B cell (primary cell): ENCODE measurements at regions not wholly inside any gene's neighbourhood (a gene's known extent, or its start where the extent isn't known, plus 50 kb on each side); places are given as distances from the start of the nearest gene placed in this dataset.

Source experiments
- ATAC-seq: fragments of 200-7000 bp; cut with Tn5 transposase; one replicate; pipeline ENCODE4 v1.10.0; 2021; ENCODE audit warnings: low read depth, mild to moderate bottlenecking, moderate number of reproducible peaks, moderate library complexity
- CTCF ChIA-PET: fragments of 350-600 bp; sonication (Branson Sonifier 250); formaldehyde crosslinking; loops from one replicate; lab custom pipeline; 2021; ENCODE audit warnings: antibody characterized with exemption, inconsistent platforms; lab: Charles Lee
- POLR2A ChIA-PET: fragments of 350-600 bp; sonication (Branson Sonifier 250); formaldehyde crosslinking; loops from one replicate; lab custom pipeline; 2021; ENCODE audit warnings: antibody characterized with exemption; lab: Charles Lee
- DNase-seq: peaks from one replicate; pipeline ENCODE4 v3.0.0; 2013
- H2AFZ ChIP-seq: 2 replicates; pipeline ENCODE4 v1.6.1; 2012; ENCODE audit warnings: mild to moderate bottlenecking, low read depth, low read length; ENCODE audit not compliant: insufficient read depth, poor library complexity, severe bottlenecking
- H3K27ac ChIP-seq, 2 donors: 1 replicate in 1 of 2; 2 replicates in 1 of 2; pipeline ENCODE4 v1.5.1; 2012 to 2013; ENCODE audit warnings: low read length in 2 of 2, mild to moderate bottlenecking in 2 of 2, moderate library complexity in 1 of 2
- H3K27me3 ChIP-seq, 4 experiments: fragments of 200-600 bp in 1 of 4; sonication (generic) in 1 of 4; replicated peaks in 1 of 4; 1 replicate in 2 of 4; 2 replicates in 2 of 4; pipeline versions ENCODE4 v1.6.1 to v1.7.0; 2013 to 2016; ENCODE audit warnings: low read length in 3 of 4, mild to moderate bottlenecking in 2 of 4, mixed read lengths in 1 of 4, moderate library complexity in 1 of 4; ENCODE audit not compliant: insufficient read depth in 4 of 4, control insufficient read depth in 3 of 4; ENCODE audit errors: control extremely low read depth in 1 of 4
- H3K36me3 ChIP-seq, 2 experiments: replicated peaks in 1 of 2; 1 replicate in 1 of 2; 2 replicates in 1 of 2; pipeline versions ENCODE4 v1.6.1 to v1.7.1; 2013; ENCODE audit warnings: low read length in 1 of 2; ENCODE audit not compliant: insufficient read depth in 2 of 2, control insufficient read depth in 1 of 2; ENCODE audit errors: control extremely low read depth in 1 of 2, extremely low read depth in 1 of 2
- H3K4me1 ChIP-seq, 2 donors: fragments of 200-600 bp in 1 of 2; sonication (generic) in 1 of 2; 1 replicate in 1 of 2; 2 replicates in 1 of 2; pipeline versions ENCODE4 v1.5.1 to v1.6.1; 2013 to 2017; ENCODE audit warnings: low read length in 2 of 2; ENCODE audit not compliant: control insufficient read depth in 2 of 2, insufficient read depth in 2 of 2
- H3K4me2 ChIP-seq: replicated peaks from 2 replicates; pipeline ENCODE3; 2012; ENCODE audit warnings: mild to moderate bottlenecking, low read depth, low read length; ENCODE audit not compliant: poor library complexity, severe bottlenecking
- H3K4me3 ChIP-seq, 5 experiments: fragments of 200-600 bp in 1 of 5; sonication (generic) in 1 of 5; 1 replicate in 3 of 5; 2 replicates in 2 of 5; pipeline versions ENCODE4 v1.5.1 to v1.7.0; 2011 to 2016; ENCODE audit warnings: low read length in 4 of 5, mild to moderate bottlenecking in 4 of 5, low read depth in 2 of 5, control low read depth in 1 of 5, moderate library complexity in 1 of 5; ENCODE audit not compliant: insufficient read depth in 1 of 5; ENCODE audit errors: control extremely low read depth in 1 of 5, extremely low read depth in 1 of 5
- H3K79me2 ChIP-seq: fragments of 200-600 bp; sonication (generic); one replicate; pipeline ENCODE4 v1.6.0; 2016; ENCODE audit warnings: low read length; ENCODE audit not compliant: control insufficient read depth, insufficient read depth
- H3K9ac ChIP-seq: fragments of 200-600 bp; sonication (generic); 2 replicates; pipeline ENCODE4 v1.6.1; 2017; ENCODE audit warnings: mild to moderate bottlenecking, low read length, moderate library complexity
- H3K9me3 ChIP-seq, 3 donors: one replicate each; pipeline versions ENCODE4 v1.6.1 to v1.7.1; 2013; ENCODE audit warnings: low read length in 2 of 3; ENCODE audit not compliant: control insufficient read depth in 2 of 3, insufficient read depth in 1 of 3; ENCODE audit errors: control extremely low read depth in 1 of 3
- H4K20me1 ChIP-seq: 2 replicates; pipeline ENCODE4 v1.6.0; 2012; ENCODE audit warnings: mild to moderate bottlenecking, low read length; ENCODE audit not compliant: insufficient read depth, control insufficient read depth, poor library complexity, severe bottlenecking
- H3K27ac Mint-ChIP-seq: one replicate; pipeline ENCODE4 v1.8.0; 2021; ENCODE audit warnings: mixed read lengths
- H3K27me3 Mint-ChIP-seq: one replicate; pipeline ENCODE4 v1.8.0; 2021; ENCODE audit warnings: mixed read lengths
- H3K4me1 Mint-ChIP-seq: one replicate; pipeline ENCODE4 v1.8.0; 2021; ENCODE audit warnings: mixed read lengths
- H3K4me3 Mint-ChIP-seq: one replicate; pipeline ENCODE4 v1.8.0; 2021; ENCODE audit warnings: mixed read lengths
- H3K9me3 Mint-ChIP-seq: one replicate; pipeline ENCODE4 v1.8.0; 2022; ENCODE audit warnings: mixed read lengths; ENCODE audit not compliant: insufficient read depth
- EZH2 ChIP-seq: IDR thresholded peaks from 2 replicates; pipeline ENCODE4 v1.6.1; 2012; ENCODE audit warnings: borderline replicate concordance, low read depth, mild to moderate bottlenecking, moderate library complexity, low read length; ENCODE audit not compliant: insufficient read depth, poor library complexity, severe bottlenecking
- WGBS: methylation state at CpG from one replicate; pipeline ENCODE4 v1.1.5; 2013; ENCODE audit warnings: missing lambda C conversion rate; ENCODE audit not compliant: insufficient coverage; 5-methylcytosine and 5-hydroxymethylcytosine counted together
- intact Hi-C: fragments of 100-400 bp; cut with micrococcal nuclease; formaldehyde crosslinking; loops from one replicate; pipeline ENCODE4 v1.10.0; 2022
- TF ChIP-seq, protein P1 (sequence below): fragments of 200-600 bp; IDR thresholded peaks from one replicate; pipeline ENCODE4 v1.8.0; 2022; ENCODE audit warnings: antibody characterized with exemption, mild to moderate bottlenecking

DNA sequence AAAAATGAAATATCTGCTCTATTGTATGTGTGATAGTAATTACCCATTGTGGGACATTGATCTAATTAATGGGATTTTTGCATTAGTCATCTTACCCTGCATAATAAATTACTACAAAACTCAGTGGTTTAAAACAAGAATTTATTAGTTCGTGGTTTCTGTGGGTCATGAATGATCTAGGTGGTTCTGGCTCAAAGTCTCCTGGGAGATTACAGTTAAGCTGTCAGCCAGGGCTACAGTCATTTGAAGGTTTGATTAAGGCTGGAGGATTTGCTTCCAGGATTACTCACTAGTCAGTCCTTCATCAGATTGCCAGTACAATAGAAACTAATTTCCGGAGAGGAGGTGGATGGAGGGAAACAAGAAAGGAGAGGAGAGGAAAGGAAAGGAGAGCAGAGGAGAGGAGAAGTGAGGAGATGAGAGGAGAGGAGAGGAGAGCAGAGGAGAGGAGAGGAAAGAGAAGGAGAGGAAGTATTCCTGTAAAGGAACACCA lies 60.4 kb upstream of the TNFSF4 start:
- Histone ChIP-seq H3K9me3 (no peaks in the 10 kb centered on the region), H3K4me2 (no peak overlapping the region), H3K27me3 (no peaks in the 10 kb centered on the region), H3K27ac (no peak overlapping the region), H4K20me1 (no peaks in the 10 kb centered on the region), H3K79me2 (no peaks in the 10 kb centered on the region), H3K9ac (no peak overlapping the region), H2AFZ (no peak overlapping the region), H3K4me3 (no peak overlapping the region), H3K4me1 (peaks cover 0 to 4% of the 10 kb centered on the region in 2 donors), H3K36me3 (no peaks in the 10 kb centered on the region)
- H3K9me3 Mint-ChIP-seq = no peaks in the 10 kb centered on the region
- DNase-seq = no peak
- H3K27ac Mint-ChIP-seq = no peak overlapping the region
- H3K4me3 Mint-ChIP-seq = no peak overlapping the region
- intact Hi-C loops = no loop called here
- no peaks in the 10 kb centered on the region for H3K27me3 Mint-ChIP-seq
- no CpG with 5 or more reads among the region's 2 CpGs for WGBS
- peaks cover 19% of the 10 kb centered on the region for H3K4me1 Mint-ChIP-seq
- ChIA-PET CTCF (no interaction called here), POLR2A (no interaction called here)
- TF ChIP-seq, protein P1, sequence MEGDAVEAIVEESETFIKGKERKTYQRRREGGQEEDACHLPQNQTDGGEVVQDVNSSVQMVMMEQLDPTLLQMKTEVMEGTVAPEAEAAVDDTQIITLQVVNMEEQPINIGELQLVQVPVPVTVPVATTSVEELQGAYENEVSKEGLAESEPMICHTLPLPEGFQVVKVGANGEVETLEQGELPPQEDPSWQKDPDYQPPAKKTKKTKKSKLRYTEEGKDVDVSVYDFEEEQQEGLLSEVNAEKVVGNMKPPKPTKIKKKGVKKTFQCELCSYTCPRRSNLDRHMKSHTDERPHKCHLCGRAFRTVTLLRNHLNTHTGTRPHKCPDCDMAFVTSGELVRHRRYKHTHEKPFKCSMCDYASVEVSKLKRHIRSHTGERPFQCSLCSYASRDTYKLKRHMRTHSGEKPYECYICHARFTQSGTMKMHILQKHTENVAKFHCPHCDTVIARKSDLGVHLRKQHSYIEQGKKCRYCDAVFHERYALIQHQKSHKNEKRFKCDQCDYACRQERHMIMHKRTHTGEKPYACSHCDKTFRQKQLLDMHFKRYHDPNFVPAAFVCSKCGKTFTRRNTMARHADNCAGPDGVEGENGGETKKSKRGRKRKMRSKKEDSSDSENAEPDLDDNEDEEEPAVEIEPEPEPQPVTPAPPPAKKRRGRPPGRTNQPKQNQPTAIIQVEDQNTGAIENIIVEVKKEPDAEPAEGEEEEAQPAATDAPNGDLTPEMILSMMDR = no peak
- TF ChIP-seq EZH2 = no peak
- no peak for ATAC-seq

DNA sequence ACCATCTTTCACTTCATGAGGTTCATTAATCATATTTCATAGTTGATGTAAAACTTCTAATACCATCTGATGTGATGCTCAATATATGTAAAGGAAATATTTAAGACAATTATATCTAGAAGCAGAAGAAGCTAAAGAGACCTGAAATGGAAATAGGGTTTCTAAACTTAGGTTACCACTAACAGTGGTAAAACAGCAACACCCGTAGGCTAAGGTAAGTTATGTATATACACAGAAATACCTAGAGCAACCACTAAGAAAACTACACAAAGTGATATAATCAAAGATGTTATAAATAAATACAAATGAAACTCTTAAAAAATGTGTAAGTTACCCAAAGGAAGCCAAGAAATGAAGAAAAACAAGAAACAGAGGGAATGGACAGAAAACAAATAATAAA lies 61.1 kb upstream of the TNFSF4 start:
- intact Hi-C loops = no loop called here
- no CpG with 5 or more reads among the region's 1 CpG for WGBS
- POLR2A ChIA-PET = no interaction called here

More for the DNA sequence above, 61.1 kb upstream of the TNFSF4 start:
- Mint-ChIP-seq H3K4me3 (no peak overlapping the region), H3K27ac (no peak overlapping the region), H3K27me3 (no peaks in the 10 kb centered on the region), H3K4me1 (peaks cover 15% of the 10 kb centered on the region), H3K9me3 (no peaks in the 10 kb centered on the region)
- no peak overlapping the region for H3K4me2 ChIP-seq
- H4K20me1 ChIP-seq = no peaks in the 10 kb centered on the region
- H3K36me3 ChIP-seq = no peaks in the 10 kb centered on the region
- ATAC-seq (no peak), DNase-seq (no peak)
- H3K4me3 ChIP-seq = no peak overlapping the region
- no peak overlapping the region for H2AFZ ChIP-seq
- H3K9me3 ChIP-seq = no peaks in the 10 kb centered on the region
- no peaks in the 10 kb centered on the region for H3K27me3 ChIP-seq
- TF ChIP-seq EZH2 = no peak
- TF ChIP-seq, protein P1 = no peak
- H3K79me2 ChIP-seq = no peaks in the 10 kb centered on the region
- CTCF ChIA-PET = interaction anchor here (2.2 kb wide), 1 partner anchor 13 kb away, joined by 9 read pairs; no protein-coding TSS in a partner anchor
- H3K27ac ChIP-seq = no peak overlapping the region
- H3K4me1 ChIP-seq = no peaks in the 10 kb centered on the region
- H3K9ac ChIP-seq = no peak overlapping the region
